CD4-positive, alpha-beta memory T cell (primary cell): ENCODE measurements at regions not wholly inside any gene's neighbourhood (a gene's known extent, or its start where the extent isn't known, plus 50 kb on each side); places are given as distances from the start of the nearest gene placed in this dataset.
"Not testable (repeated sequence)": the region's sequence is repeated elsewhere in the genome, so short reads cannot be mapped to it uniquely, and the experiment has no call there.

Experiments
- CTCF ChIA-PET: fragments of 350-600 bp; sonication (Branson Sonifier 250); formaldehyde crosslinking; loops from one replicate; lab custom pipeline; 2021; ENCODE audit warnings: inconsistent platforms; ENCODE audit not compliant: partially characterized antibody; lab: Charles Lee
- POLR2A ChIA-PET: fragments of 350-600 bp; sonication (Branson Sonifier 250); formaldehyde crosslinking; loops from one replicate; lab custom pipeline; 2021; ENCODE audit not compliant: partially characterized antibody; lab: Charles Lee
- DNase-seq, 5 donors: peaks; one replicate each; pipeline versions ENCODE4 v3.0.0 to v3.0.0-alpha.2; 2020 to 2022; ENCODE audit warnings: mixed read lengths in 1 of 5
- H3K27ac ChIP-seq: one replicate; pipeline ENCODE4 v1.7.0; 2013; ENCODE audit warnings: low read depth, low read length
- H3K27me3 ChIP-seq: 2 replicates; pipeline ENCODE4 v1.7.0; 2013; ENCODE audit warnings: mild to moderate bottlenecking, low read length, moderate library complexity; ENCODE audit not compliant: insufficient read depth
- H3K36me3 ChIP-seq: 2 replicates; pipeline ENCODE4 v1.7.0; 2013; ENCODE audit warnings: mild to moderate bottlenecking, low read length, moderate library complexity; ENCODE audit not compliant: insufficient read depth
- H3K4me1 ChIP-seq: 2 replicates; pipeline ENCODE4 v1.7.0; 2013; ENCODE audit warnings: mild to moderate bottlenecking, low read length, moderate library complexity; ENCODE audit not compliant: insufficient read depth
- H3K4me3 ChIP-seq, 2 donors: one replicate each; pipeline ENCODE4 v1.7.0; 2013; ENCODE audit warnings: low read length in 2 of 2, mild to moderate bottlenecking in 1 of 2
- H3K9me3 ChIP-seq, 2 donors: one replicate each; pipeline ENCODE4 v1.7.0; 2013; ENCODE audit warnings: low read length in 2 of 2, control low read depth in 1 of 2; ENCODE audit not compliant: control insufficient read depth in 1 of 2
- H3K27ac Mint-ChIP-seq, 7 donors: one replicate each; pipeline ENCODE4 v1.8.0; 2020 to 2021; ENCODE audit warnings: mixed read lengths in 7 of 7, mild to moderate bottlenecking in 6 of 7, inconsistent platforms in 3 of 7, moderate library complexity in 3 of 7
- H3K27me3 Mint-ChIP-seq, 2 donors: one replicate each; pipeline ENCODE4 v1.8.0; 2020 to 2021; ENCODE audit warnings: mixed read lengths in 2 of 2
- H3K36me3 Mint-ChIP-seq, 2 donors: one replicate each; pipeline ENCODE4 v1.8.0; 2020 to 2021; ENCODE audit warnings: mixed read lengths in 2 of 2, inconsistent platforms in 1 of 2, mild to moderate bottlenecking in 1 of 2
- H3K4me1 Mint-ChIP-seq, 4 donors: one replicate each; pipeline ENCODE4 v1.8.0; 2020 to 2021; ENCODE audit warnings: mixed read lengths in 4 of 4, mild to moderate bottlenecking in 1 of 4
- H3K4me3 Mint-ChIP-seq, 8 donors: one replicate each; pipeline ENCODE4 v1.8.0; 2020 to 2021; ENCODE audit warnings: mixed read lengths in 8 of 8, mild to moderate bottlenecking in 7 of 8, moderate library complexity in 6 of 8, inconsistent platforms in 3 of 8
- H3K9me3 Mint-ChIP-seq, 8 donors: one replicate each; pipeline ENCODE4 v1.8.0; 2020 to 2021; ENCODE audit warnings: mixed read lengths in 8 of 8, mild to moderate bottlenecking in 5 of 8, inconsistent platforms in 3 of 8, moderate library complexity in 1 of 8
- intact Hi-C: fragments of 100-400 bp; cut with micrococcal nuclease; formaldehyde crosslinking; loops from one replicate; pipeline ENCODE4 v1.15.1; 2023

GRCh38 chr2:186940463-186940862, 91.5 kb upstream of the ZSWIM2 start:
- no peaks in the 10 kb centered on the region for H3K9me3 Mint-ChIP-seq
- no peaks in the 10 kb centered on the region for H3K36me3 ChIP-seq
- H3K4me3 ChIP-seq = no peak overlapping the region
- no peak for DNase-seq
- CTCF ChIA-PET = no interaction called here
- H3K27me3 ChIP-seq = no peaks in the 10 kb centered on the region
- H3K9me3 ChIP-seq = no peaks in the 10 kb centered on the region
- intact Hi-C loops = no loop called here
- no peak overlapping the region for H3K4me3 Mint-ChIP-seq
- no peaks in the 10 kb centered on the region for H3K27me3 Mint-ChIP-seq
- no peaks in the 10 kb centered on the region for H3K4me1 ChIP-seq
- H3K27ac Mint-ChIP-seq = no peak overlapping the region
- H3K36me3 Mint-ChIP-seq = no peaks in the 10 kb centered on the region
- H3K4me1 Mint-ChIP-seq = no peaks in the 10 kb centered on the region
- no peak overlapping the region for H3K27ac ChIP-seq
- POLR2A ChIA-PET = no interaction called here

- ChIA-PET CTCF (no interaction called here), POLR2A (no interaction called here)
- no peak overlapping the region for H3K4me3 ChIP-seq
- H3K36me3 ChIP-seq = no peaks in the 10 kb centered on the region
- no peaks in the 10 kb centered on the region for H3K36me3 Mint-ChIP-seq
- H3K9me3 Mint-ChIP-seq = peaks cover 0 to 4% (median 0%) of the 10 kb centered on the region in 8 donors
- intact Hi-C loops = no loop called here
- no peaks in the 10 kb centered on the region for H3K27me3 ChIP-seq
- no peaks in the 10 kb centered on the region for H3K9me3 ChIP-seq
- H3K4me3 Mint-ChIP-seq = no peak overlapping the region
- no peaks in the 10 kb centered on the region for H3K4me1 ChIP-seq
- peaks cover 0 to 2% of the 10 kb centered on the region in 2 donors for H3K27me3 Mint-ChIP-seq
- H3K27ac ChIP-seq = no peak overlapping the region
- H3K27ac Mint-ChIP-seq = no peak overlapping the region
- DNase-seq = no peak
- H3K4me1 Mint-ChIP-seq = no peaks in the 10 kb centered on the region
Measured at GRCh38 chr2:186934420-186934819, 85.5 kb upstream of the ZSWIM2 start.

- H3K4me3 ChIP-seq = no peak overlapping the region
- H3K9me3 ChIP-seq = no peaks in the 10 kb centered on the region
- H3K4me3 Mint-ChIP-seq = no peak overlapping the region
- no peak for DNase-seq
- H3K36me3 ChIP-seq = no peaks in the 10 kb centered on the region
- peaks cover 0 to 4% (median 0%) of the 10 kb centered on the region in 8 donors for H3K9me3 Mint-ChIP-seq
- no peaks in the 10 kb centered on the region for H3K36me3 Mint-ChIP-seq
- no peaks in the 10 kb centered on the region for H3K4me1 Mint-ChIP-seq
- peaks cover 0 to 2% of the 10 kb centered on the region in 2 donors for H3K27me3 Mint-ChIP-seq
- H3K27me3 ChIP-seq = no peaks in the 10 kb centered on the region
- intact Hi-C loops = no loop called here
- CTCF ChIA-PET = no interaction called here
- POLR2A ChIA-PET = no interaction called here
- no peak overlapping the region for H3K27ac Mint-ChIP-seq
- H3K27ac ChIP-seq = no peak overlapping the region
- H3K4me1 ChIP-seq = no peaks in the 10 kb centered on the region
Measured at GRCh38 chr2:186927867-186928191, 78.9 kb upstream of the ZSWIM2 start.

GRCh38 chr2:186927185-186927866, 78.4 kb upstream of the ZSWIM2 start:
- CTCF ChIA-PET = no interaction called here
- POLR2A ChIA-PET = no interaction called here
- H3K9me3 ChIP-seq = no peaks in the 10 kb centered on the region
- no peak overlapping the region for H3K27ac ChIP-seq
- H3K4me1 Mint-ChIP-seq = no peaks in the 10 kb centered on the region
- intact Hi-C loops = no loop called here
- H3K4me3 Mint-ChIP-seq = no peak overlapping the region
- H3K36me3 ChIP-seq = no peaks in the 10 kb centered on the region
- H3K9me3 Mint-ChIP-seq = peaks cover 0 to 4% (median 0%) of the 10 kb centered on the region in 8 donors
- no peaks in the 10 kb centered on the region for H3K36me3 Mint-ChIP-seq
- DNase-seq = no peak
- H3K27ac Mint-ChIP-seq = no peak overlapping the region
- H3K4me1 ChIP-seq = no peaks in the 10 kb centered on the region
- peaks cover 0 to 2% of the 10 kb centered on the region in 2 donors for H3K27me3 Mint-ChIP-seq
- H3K27me3 ChIP-seq = no peaks in the 10 kb centered on the region
- no peak overlapping the region for H3K4me3 ChIP-seq

- H3K36me3 Mint-ChIP-seq = no peaks in the 10 kb centered on the region
- peaks cover 0 to 4% (median 0%) of the 10 kb centered on the region in 8 donors for H3K9me3 Mint-ChIP-seq
- POLR2A ChIA-PET = no interaction called here
- peaks cover 0 to 2% of the 10 kb centered on the region in 2 donors for H3K27me3 Mint-ChIP-seq
- intact Hi-C loops = no loop called here
- Histone ChIP-seq H3K9me3 (no peaks in the 10 kb centered on the region), H3K27ac (no peak overlapping the region), H3K4me3 (no peak overlapping the region), H3K36me3 (no peaks in the 10 kb centered on the region), H3K4me1 (no peaks in the 10 kb centered on the region), H3K27me3 (no peaks in the 10 kb centered on the region)
- H3K4me1 Mint-ChIP-seq = no peaks in the 10 kb centered on the region
- DNase-seq = no peak
- no peak overlapping the region for H3K4me3 Mint-ChIP-seq
- CTCF ChIA-PET = no interaction called here
- H3K27ac Mint-ChIP-seq = no peak overlapping the region
Measured at GRCh38 chr2:186925514-186925913, 76.5 kb upstream of the ZSWIM2 start.

GRCh38 chr2:186922316-186922715, 73.3 kb upstream of the ZSWIM2 start:
- intact Hi-C loops, H3K27ac ChIP-seq, H3K4me3 ChIP-seq, H3K36me3 ChIP-seq, H3K9me3 Mint-ChIP-seq, H3K4me3 Mint-ChIP-seq, DNase-seq, H3K4me1 ChIP-seq, H3K36me3 Mint-ChIP-seq, CTCF ChIA-PET, H3K27ac Mint-ChIP-seq, H3K27me3 ChIP-seq, H3K9me3 ChIP-seq, H3K4me1 Mint-ChIP-seq, H3K27me3 Mint-ChIP-seq, POLR2A ChIA-PET: not testable (repeated sequence)

GRCh38 chr2:186919296-186919695, 70.3 kb upstream of the ZSWIM2 start:
- Histone ChIP-seq H3K4me1 (no peaks in the 10 kb centered on the region), H3K9me3 (no peaks in the 10 kb centered on the region), H3K36me3 (no peaks in the 10 kb centered on the region), H3K27ac (no peak overlapping the region), H3K4me3 (no peak overlapping the region), H3K27me3 (no peaks in the 10 kb centered on the region)
- Mint-ChIP-seq H3K4me1 (no peaks in the 10 kb centered on the region), H3K36me3 (no peaks in the 10 kb centered on the region), H3K27me3 (peaks cover 0 to 1% of the 10 kb centered on the region in 2 donors), H3K27ac (no peak overlapping the region), H3K9me3 (no peaks in the 10 kb centered on the region), H3K4me3 (no peak overlapping the region)
- CTCF ChIA-PET = no interaction called here
- DNase-seq = no peak
- intact Hi-C loops = no loop called here
- POLR2A ChIA-PET = no interaction called here

- no peaks in the 10 kb centered on the region for H3K4me1 ChIP-seq
- H3K27me3 Mint-ChIP-seq = peaks cover 0 to 1% of the 10 kb centered on the region in 2 donors
- H3K27ac ChIP-seq = no peak overlapping the region
- no peaks in the 10 kb centered on the region for H3K36me3 ChIP-seq
- no peaks in the 10 kb centered on the region for H3K36me3 Mint-ChIP-seq
- CTCF ChIA-PET = no interaction called here
- no peaks in the 10 kb centered on the region for H3K4me1 Mint-ChIP-seq
- H3K27ac Mint-ChIP-seq = no peak overlapping the region
- no peaks in the 10 kb centered on the region for H3K9me3 ChIP-seq
- DNase-seq = no peak
- POLR2A ChIA-PET = no interaction called here
- H3K27me3 ChIP-seq = no peaks in the 10 kb centered on the region
- intact Hi-C loops = no loop called here
- no peak overlapping the region for H3K4me3 ChIP-seq
- H3K4me3 Mint-ChIP-seq = no peak overlapping the region
- H3K9me3 Mint-ChIP-seq = no peaks in the 10 kb centered on the region
Measured at GRCh38 chr2:186918495-186918894, 69.5 kb upstream of the ZSWIM2 start.
